MM.1S (cell line): ENCODE measurements at regions not wholly inside any gene's neighbourhood (a gene's known extent, or its start where the extent isn't known, plus 50 kb on each side); places are given as distances from the start of the nearest gene placed in this dataset.

Experiments used
- DNase-seq: peaks from one replicate; pipeline ENCODE4 v3.0.0-alpha.2; 2015
- H2AFZ ChIP-seq: fragments of 300-600 bp; sonication (generic); 2 replicates; pipeline ENCODE4 v1.6.0; 2016; ENCODE audit warnings: antibody characterized with exemption, low read length
- H3F3A ChIP-seq: fragments of 300-600 bp; sonication (generic); 2 replicates; pipeline ENCODE4 v1.6.1; 2016; ENCODE audit warnings: mild to moderate bottlenecking, antibody characterized with exemption, low read length, moderate library complexity, mixed read lengths; ENCODE audit not compliant: insufficient read depth
- H3K27ac ChIP-seq: fragments of 300-600 bp; sonication (generic); 2 replicates; pipeline ENCODE4 v1.5.1; 2016; ENCODE audit warnings: mild to moderate bottlenecking, low read length
- H3K27me3 ChIP-seq: fragments of 300-600 bp; sonication (generic); replicated peaks from 2 replicates; pipeline ENCODE4 v1.6.0; 2016; ENCODE audit warnings: low read length; ENCODE audit not compliant: insufficient read depth
- H3K36me3 ChIP-seq: fragments of 300-600 bp; sonication (generic); replicated peaks from 2 replicates; pipeline ENCODE4 v1.6.1; 2016; ENCODE audit warnings: mild to moderate bottlenecking, low read length, mixed read lengths; ENCODE audit not compliant: insufficient read depth
- H3K4me1 ChIP-seq: fragments of 300-600 bp; sonication (generic); 2 replicates; pipeline ENCODE4 v1.6.1; 2016; ENCODE audit warnings: low read length, mixed read lengths
- H3K4me2 ChIP-seq: fragments of 300-600 bp; sonication (generic); 2 replicates; pipeline ENCODE4 v1.6.0; 2016; ENCODE audit warnings: low read depth, low read length
- H3K4me3 ChIP-seq: fragments of 300-600 bp; sonication (generic); 2 replicates; pipeline ENCODE4 v1.5.1; 2016; ENCODE audit warnings: low read length, mixed read lengths
- H3K79me2 ChIP-seq: fragments of 300-600 bp; sonication (generic); 2 replicates; pipeline ENCODE4 v1.6.1; 2016; ENCODE audit warnings: mixed run types, low read length, mixed read lengths
- H3K9ac ChIP-seq: fragments of 300-600 bp; sonication (generic); 2 replicates; pipeline ENCODE4 v1.6.1; 2016; ENCODE audit warnings: low read length, mixed read lengths
- H3K9me2 ChIP-seq: fragments of 300-600 bp; sonication (generic); replicated peaks from 2 replicates; pipeline ENCODE4 v1.6.1; 2016; ENCODE audit warnings: mild to moderate bottlenecking, low read length, mixed read lengths; ENCODE audit not compliant: insufficient read depth
- H3K9me3 ChIP-seq: fragments of 300-600 bp; sonication (generic); replicated peaks from 2 replicates; pipeline ENCODE4 v1.6.1; 2016; ENCODE audit warnings: mild to moderate bottlenecking, low read length, mixed read lengths; ENCODE audit not compliant: insufficient read depth
- H4K20me1 ChIP-seq: fragments of 300-600 bp; sonication (generic); 2 replicates; pipeline ENCODE4 v1.6.1; 2016; ENCODE audit warnings: mild to moderate bottlenecking, low read length, moderate library complexity, mixed read lengths; ENCODE audit not compliant: insufficient read depth
- EZH2 ChIP-seq: fragments of 300-600 bp; sonication (generic); optimal IDR thresholded peaks from 2 replicates; pipeline ENCODE3; 2017; ENCODE audit warnings: low read depth, mild to moderate bottlenecking, antibody characterized with exemption, low read length, mixed read lengths
- EZH2phosphoT487 ChIP-seq: fragments of 300-600 bp; sonication (generic); IDR thresholded peaks from 2 replicates; pipeline ENCODE4 v1.6.1; 2018; ENCODE audit warnings: antibody characterized with exemption, low read length
- TF ChIP-seq, protein P1 (sequence below): fragments of 300-600 bp; sonication (generic); IDR thresholded peaks from 2 replicates; pipeline ENCODE4 v1.5.1; 2016; ENCODE audit warnings: antibody characterized with exemption, low read length, mixed read lengths

DNA sequence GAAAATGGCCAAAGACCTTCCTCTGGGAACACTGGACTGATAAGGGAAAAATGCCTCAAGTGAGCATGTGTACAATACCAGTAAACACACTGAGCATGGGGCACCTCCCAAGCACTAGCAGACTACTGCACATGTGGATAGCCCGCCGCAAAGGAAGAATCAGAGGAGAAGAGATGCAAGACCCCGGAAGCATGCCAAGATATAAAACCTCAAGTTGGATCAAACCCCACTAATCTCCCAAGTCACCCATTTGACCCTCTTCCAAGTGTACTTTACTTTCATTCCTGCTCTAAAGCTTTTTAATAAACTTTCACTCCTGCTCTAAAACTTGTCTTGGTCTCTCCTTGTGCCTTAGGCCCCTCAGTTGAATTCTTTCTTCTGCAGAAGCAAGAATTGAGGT lies 121.1 kb upstream of the PLAAT1 start:
- H3K4me3 ChIP-seq = no peak overlapping the region
- no peak overlapping the region for H3K27ac ChIP-seq
- DNase-seq = no peak
- H4K20me1 ChIP-seq = no peaks in the 10 kb centered on the region
- H3K9ac ChIP-seq = no peak overlapping the region
- H3K36me3 ChIP-seq = no peaks in the 10 kb centered on the region
- no peaks in the 10 kb centered on the region for H3K4me1 ChIP-seq
- no peaks in the 10 kb centered on the region for H3K79me2 ChIP-seq
- no peaks in the 10 kb centered on the region for H3F3A ChIP-seq
- TF ChIP-seq EZH2phosphoT487 (no peak), EZH2 (no peak)
- TF ChIP-seq, protein P1, sequence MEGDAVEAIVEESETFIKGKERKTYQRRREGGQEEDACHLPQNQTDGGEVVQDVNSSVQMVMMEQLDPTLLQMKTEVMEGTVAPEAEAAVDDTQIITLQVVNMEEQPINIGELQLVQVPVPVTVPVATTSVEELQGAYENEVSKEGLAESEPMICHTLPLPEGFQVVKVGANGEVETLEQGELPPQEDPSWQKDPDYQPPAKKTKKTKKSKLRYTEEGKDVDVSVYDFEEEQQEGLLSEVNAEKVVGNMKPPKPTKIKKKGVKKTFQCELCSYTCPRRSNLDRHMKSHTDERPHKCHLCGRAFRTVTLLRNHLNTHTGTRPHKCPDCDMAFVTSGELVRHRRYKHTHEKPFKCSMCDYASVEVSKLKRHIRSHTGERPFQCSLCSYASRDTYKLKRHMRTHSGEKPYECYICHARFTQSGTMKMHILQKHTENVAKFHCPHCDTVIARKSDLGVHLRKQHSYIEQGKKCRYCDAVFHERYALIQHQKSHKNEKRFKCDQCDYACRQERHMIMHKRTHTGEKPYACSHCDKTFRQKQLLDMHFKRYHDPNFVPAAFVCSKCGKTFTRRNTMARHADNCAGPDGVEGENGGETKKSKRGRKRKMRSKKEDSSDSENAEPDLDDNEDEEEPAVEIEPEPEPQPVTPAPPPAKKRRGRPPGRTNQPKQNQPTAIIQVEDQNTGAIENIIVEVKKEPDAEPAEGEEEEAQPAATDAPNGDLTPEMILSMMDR = no peak
- no peaks in the 10 kb centered on the region for H3K27me3 ChIP-seq
- no peaks in the 10 kb centered on the region for H3K9me3 ChIP-seq
- H3K4me2 ChIP-seq = no peak overlapping the region
- H3K9me2 ChIP-seq = no peaks in the 10 kb centered on the region
- no peak overlapping the region for H2AFZ ChIP-seq

DNA sequence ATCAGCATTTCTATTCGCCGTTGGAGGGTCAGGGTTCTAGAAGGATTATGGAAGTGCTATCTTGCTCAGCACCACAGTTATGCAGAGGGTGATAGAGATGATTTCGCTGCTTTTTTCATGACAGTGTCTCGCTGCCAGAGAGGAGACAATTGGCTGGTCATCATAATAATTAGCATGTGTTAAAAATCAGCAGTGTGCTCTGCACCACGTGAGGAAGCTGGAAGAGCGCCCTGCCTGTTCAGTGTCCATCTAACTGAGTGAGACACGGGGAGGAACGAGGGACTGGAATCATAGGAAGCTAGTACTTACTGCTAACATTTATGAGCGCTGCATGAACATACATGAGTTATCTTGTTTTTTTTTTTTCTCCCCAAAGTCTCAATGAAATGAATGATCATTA lies 116.2 kb upstream of the PLAAT1 start:
- Histone ChIP-seq H3F3A (no peaks in the 10 kb centered on the region), H3K4me3 (no peak overlapping the region), H2AFZ (no peak overlapping the region), H3K36me3 (no peaks in the 10 kb centered on the region), H3K4me2 (no peak overlapping the region), H3K79me2 (no peaks in the 10 kb centered on the region), H3K27ac (no peak overlapping the region), H3K9me3 (no peaks in the 10 kb centered on the region), H4K20me1 (no peaks in the 10 kb centered on the region), H3K27me3 (no peaks in the 10 kb centered on the region), H3K9ac (no peak overlapping the region), H3K4me1 (no peaks in the 10 kb centered on the region), H3K9me2 (no peaks in the 10 kb centered on the region)
- no peak for DNase-seq
- TF ChIP-seq, protein P1 = no peak
- TF ChIP-seq EZH2phosphoT487 (no peak), EZH2 (no peak)

- TF ChIP-seq EZH2phosphoT487 = no peak
- TF ChIP-seq, protein P1 = no peak
- no peak for TF ChIP-seq EZH2
These were observed 111.4 kb upstream of the PLAAT1 start for GRCh38 chr3:193129607-193130006.

More at GRCh38 chr3:193129607-193130006, 111.4 kb upstream of the PLAAT1 start:
- H3K79me2 ChIP-seq = no peaks in the 10 kb centered on the region
- no peak overlapping the region for H2AFZ ChIP-seq
- no peak overlapping the region for H3K4me3 ChIP-seq
- H3K9me3 ChIP-seq = no peaks in the 10 kb centered on the region
- H3K4me1 ChIP-seq = no peaks in the 10 kb centered on the region
- H3K9ac ChIP-seq = no peak overlapping the region
- no peaks in the 10 kb centered on the region for H3K9me2 ChIP-seq
- no peaks in the 10 kb centered on the region for H3F3A ChIP-seq
- H4K20me1 ChIP-seq = no peaks in the 10 kb centered on the region
- no peak for DNase-seq
- H3K27ac ChIP-seq = no peak overlapping the region
- H3K4me2 ChIP-seq = no peak overlapping the region
- H3K36me3 ChIP-seq = no peaks in the 10 kb centered on the region
- no peaks in the 10 kb centered on the region for H3K27me3 ChIP-seq
